ENCODE measurements at regions not wholly inside any gene's neighbourhood (a gene's known extent, or its start where the extent isn't known, plus 50 kb on each side); places are given as distances from the start of the nearest gene placed in this dataset.

DNA sequence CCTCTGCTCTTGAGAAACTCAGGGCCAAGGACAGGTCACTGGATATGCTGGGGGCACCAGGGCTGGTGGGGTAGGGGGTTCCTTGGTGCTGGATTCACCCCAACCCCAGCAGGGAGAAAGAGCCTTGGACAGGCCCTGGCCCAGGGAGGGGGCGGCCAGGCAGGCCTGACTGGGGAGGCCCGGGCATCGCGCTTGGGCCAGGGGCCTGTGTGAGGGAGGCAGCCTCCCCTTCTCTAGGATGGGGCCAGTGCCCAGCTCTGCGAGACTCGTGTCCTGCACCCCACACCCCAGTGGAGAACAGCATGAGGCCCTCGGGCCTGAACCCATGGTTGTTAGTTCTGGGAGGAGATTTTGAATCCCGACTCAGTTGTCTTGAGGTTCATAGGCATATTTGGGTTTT is 217.1 kb downstream of the ZNF248 start (continued):
- no peak for TF ChIP-seq FOXP1 (CRISPR knock-in tag; IDR thresholded peaks at IDR 0.05; ENCODE audit: borderline replicate concordance)
- TF ChIP-seq, protein P1, sequence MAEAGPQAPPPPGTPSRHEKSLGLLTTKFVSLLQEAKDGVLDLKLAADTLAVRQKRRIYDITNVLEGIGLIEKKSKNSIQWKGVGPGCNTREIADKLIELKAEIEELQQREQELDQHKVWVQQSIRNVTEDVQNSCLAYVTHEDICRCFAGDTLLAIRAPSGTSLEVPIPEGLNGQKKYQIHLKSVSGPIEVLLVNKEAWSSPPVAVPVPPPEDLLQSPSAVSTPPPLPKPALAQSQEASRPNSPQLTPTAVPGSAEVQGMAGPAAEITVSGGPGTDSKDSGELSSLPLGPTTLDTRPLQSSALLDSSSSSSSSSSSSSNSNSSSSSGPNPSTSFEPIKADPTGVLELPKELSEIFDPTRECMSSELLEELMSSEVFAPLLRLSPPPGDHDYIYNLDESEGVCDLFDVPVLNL (CRISPR knock-in tag; IDR thresholded peaks at IDR 0.05; ENCODE audit: borderline replicate concordance, low read depth): no peak
- TF ChIP-seq, protein P2, sequence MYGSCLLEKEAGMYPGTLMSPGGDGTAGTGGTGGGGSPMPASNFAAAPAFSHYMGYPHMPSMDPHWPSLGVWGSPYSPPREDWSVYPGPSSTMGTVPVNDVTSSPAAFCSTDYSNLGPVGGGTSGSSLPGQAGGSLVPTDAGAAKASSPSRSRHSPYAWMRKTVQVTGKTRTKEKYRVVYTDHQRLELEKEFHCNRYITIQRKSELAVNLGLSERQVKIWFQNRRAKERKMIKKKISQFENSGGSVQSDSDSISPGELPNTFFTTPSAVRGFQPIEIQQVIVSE (CRISPR knock-in tag; IDR thresholded peaks at IDR 0.05; ENCODE audit: borderline replicate concordance): no peak

DNA sequence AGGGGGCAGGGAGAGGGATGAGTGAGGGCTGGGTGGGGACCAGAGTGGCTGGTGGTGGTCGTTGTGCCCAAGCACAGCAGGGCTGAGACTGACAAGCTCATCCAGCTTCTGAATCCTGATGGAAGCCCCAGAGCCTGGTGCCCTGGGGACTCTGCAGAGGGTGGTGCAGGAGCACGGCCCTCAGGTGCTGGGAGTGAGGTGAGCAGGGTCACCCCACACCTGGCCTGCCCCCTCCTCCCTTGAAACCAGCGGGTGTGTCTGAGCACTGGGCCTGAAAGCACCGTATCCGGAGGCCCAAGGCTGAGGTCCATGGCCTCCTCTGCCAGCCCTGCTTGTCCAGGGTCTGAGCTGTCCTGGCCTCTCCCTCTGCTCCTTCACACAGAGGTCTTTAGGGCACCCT is 218.2 kb downstream of the ZNF248 start:
- Mint-ChIP-seq H3K4me1 (no peaks in the 10 kb centered on the region), H3K9me3 (peaks cover 67% of the 10 kb centered on the region), H3K27ac (no peak overlapping the region), H3K27me3 (ENCODE audit: low read depth) (peaks cover 21% of the 10 kb centered on the region), H3K36me3 (peaks cover 59% of the 10 kb centered on the region), H3K4me3 (no peak overlapping the region)
- CTCF ChIA-PET: no interaction called here
- ATAC-seq (no peak), DNase-seq (ENCODE audit: low spot score) (no peak)
- TF ChIP-seq, protein P3, sequence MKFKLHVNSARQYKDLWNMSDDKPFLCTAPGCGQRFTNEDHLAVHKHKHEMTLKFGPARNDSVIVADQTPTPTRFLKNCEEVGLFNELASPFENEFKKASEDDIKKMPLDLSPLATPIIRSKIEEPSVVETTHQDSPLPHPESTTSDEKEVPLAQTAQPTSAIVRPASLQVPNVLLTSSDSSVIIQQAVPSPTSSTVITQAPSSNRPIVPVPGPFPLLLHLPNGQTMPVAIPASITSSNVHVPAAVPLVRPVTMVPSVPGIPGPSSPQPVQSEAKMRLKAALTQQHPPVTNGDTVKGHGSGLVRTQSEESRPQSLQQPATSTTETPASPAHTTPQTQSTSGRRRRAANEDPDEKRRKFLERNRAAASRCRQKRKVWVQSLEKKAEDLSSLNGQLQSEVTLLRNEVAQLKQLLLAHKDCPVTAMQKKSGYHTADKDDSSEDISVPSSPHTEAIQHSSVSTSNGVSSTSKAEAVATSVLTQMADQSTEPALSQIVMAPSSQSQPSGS (CRISPR knock-in tag; IDR thresholded peaks at IDR 0.05; ENCODE audit: borderline replicate concordance, low read depth): no peak
- TF ChIP-seq IRF2 (CRISPR knock-in tag; IDR thresholded peaks at IDR 0.05; ENCODE audit: borderline replicate concordance, low read depth): no peak
- TF ChIP-seq, protein P4, sequence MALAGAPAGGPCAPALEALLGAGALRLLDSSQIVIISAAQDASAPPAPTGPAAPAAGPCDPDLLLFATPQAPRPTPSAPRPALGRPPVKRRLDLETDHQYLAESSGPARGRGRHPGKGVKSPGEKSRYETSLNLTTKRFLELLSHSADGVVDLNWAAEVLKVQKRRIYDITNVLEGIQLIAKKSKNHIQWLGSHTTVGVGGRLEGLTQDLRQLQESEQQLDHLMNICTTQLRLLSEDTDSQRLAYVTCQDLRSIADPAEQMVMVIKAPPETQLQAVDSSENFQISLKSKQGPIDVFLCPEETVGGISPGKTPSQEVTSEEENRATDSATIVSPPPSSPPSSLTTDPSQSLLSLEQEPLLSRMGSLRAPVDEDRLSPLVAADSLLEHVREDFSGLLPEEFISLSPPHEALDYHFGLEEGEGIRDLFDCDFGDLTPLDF (CRISPR knock-in tag; IDR thresholded peaks at IDR 0.05): no peak
- TF ChIP-seq, protein P5, sequence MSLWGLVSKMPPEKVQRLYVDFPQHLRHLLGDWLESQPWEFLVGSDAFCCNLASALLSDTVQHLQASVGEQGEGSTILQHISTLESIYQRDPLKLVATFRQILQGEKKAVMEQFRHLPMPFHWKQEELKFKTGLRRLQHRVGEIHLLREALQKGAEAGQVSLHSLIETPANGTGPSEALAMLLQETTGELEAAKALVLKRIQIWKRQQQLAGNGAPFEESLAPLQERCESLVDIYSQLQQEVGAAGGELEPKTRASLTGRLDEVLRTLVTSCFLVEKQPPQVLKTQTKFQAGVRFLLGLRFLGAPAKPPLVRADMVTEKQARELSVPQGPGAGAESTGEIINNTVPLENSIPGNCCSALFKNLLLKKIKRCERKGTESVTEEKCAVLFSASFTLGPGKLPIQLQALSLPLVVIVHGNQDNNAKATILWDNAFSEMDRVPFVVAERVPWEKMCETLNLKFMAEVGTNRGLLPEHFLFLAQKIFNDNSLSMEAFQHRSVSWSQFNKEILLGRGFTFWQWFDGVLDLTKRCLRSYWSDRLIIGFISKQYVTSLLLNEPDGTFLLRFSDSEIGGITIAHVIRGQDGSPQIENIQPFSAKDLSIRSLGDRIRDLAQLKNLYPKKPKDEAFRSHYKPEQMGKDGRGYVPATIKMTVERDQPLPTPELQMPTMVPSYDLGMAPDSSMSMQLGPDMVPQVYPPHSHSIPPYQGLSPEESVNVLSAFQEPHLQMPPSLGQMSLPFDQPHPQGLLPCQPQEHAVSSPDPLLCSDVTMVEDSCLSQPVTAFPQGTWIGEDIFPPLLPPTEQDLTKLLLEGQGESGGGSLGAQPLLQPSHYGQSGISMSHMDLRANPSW (CRISPR knock-in tag; conservative IDR thresholded peaks at IDR 0.05; ENCODE audit: low read depth): no peak
- no peak for TF ChIP-seq ZBTB21 (CRISPR knock-in tag; IDR thresholded peaks at IDR 0.05; ENCODE audit: borderline replicate concordance)
- no peak for TF ChIP-seq OVOL2 (CRISPR knock-in tag; IDR thresholded peaks at IDR 0.05; ENCODE audit: borderline replicate concordance)
- TF ChIP-seq TP53 (CRISPR knock-in tag; IDR thresholded peaks at IDR 0.05): no peak
- TF ChIP-seq FOXJ3 (CRISPR knock-in tag; IDR thresholded peaks at IDR 0.05; ENCODE audit: borderline replicate concordance): no peak
- TF ChIP-seq FOXP1 (CRISPR knock-in tag; IDR thresholded peaks at IDR 0.05; ENCODE audit: borderline replicate concordance): no peak
- TF ChIP-seq, protein P6, sequence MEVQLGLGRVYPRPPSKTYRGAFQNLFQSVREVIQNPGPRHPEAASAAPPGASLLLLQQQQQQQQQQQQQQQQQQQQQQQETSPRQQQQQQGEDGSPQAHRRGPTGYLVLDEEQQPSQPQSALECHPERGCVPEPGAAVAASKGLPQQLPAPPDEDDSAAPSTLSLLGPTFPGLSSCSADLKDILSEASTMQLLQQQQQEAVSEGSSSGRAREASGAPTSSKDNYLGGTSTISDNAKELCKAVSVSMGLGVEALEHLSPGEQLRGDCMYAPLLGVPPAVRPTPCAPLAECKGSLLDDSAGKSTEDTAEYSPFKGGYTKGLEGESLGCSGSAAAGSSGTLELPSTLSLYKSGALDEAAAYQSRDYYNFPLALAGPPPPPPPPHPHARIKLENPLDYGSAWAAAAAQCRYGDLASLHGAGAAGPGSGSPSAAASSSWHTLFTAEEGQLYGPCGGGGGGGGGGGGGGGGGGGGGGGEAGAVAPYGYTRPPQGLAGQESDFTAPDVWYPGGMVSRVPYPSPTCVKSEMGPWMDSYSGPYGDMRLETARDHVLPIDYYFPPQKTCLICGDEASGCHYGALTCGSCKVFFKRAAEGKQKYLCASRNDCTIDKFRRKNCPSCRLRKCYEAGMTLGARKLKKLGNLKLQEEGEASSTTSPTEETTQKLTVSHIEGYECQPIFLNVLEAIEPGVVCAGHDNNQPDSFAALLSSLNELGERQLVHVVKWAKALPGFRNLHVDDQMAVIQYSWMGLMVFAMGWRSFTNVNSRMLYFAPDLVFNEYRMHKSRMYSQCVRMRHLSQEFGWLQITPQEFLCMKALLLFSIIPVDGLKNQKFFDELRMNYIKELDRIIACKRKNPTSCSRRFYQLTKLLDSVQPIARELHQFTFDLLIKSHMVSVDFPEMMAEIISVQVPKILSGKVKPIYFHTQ (CRISPR knock-in tag; IDR thresholded peaks at IDR 0.05): no peak
- no peak for TF ChIP-seq MXD4 (CRISPR knock-in tag; IDR thresholded peaks at IDR 0.05; ENCODE audit: borderline replicate concordance)
- no peak for TF ChIP-seq GRHL2 (CRISPR knock-in tag; IDR thresholded peaks at IDR 0.05; ENCODE audit: insufficient replicate concordance, severe bottlenecking)
- TF ChIP-seq SP1 (CRISPR knock-in tag; conservative IDR thresholded peaks at IDR 0.05): no peak
- no peak for TF ChIP-seq ELF4 (CRISPR knock-in tag; IDR thresholded peaks at IDR 0.05; ENCODE audit: low read depth)
- POLR2A ChIA-PET: no interaction called here
